GM18502 (cell line): ENCODE measurements at regions not wholly inside any gene's neighbourhood (a gene's known extent, or its start where the extent isn't known, plus 50 kb on each side); places are given as distances from the start of the nearest gene placed in this dataset.

Experiments
- ATAC-seq: cut with Tn5 transposase; IDR thresholded peaks from one replicate; pipeline ENCODE4 v1.9.1; 2021; ENCODE audit warnings: mild to moderate bottlenecking; ENCODE audit not compliant: unreplicated experiment, poor library complexity

DNA sequence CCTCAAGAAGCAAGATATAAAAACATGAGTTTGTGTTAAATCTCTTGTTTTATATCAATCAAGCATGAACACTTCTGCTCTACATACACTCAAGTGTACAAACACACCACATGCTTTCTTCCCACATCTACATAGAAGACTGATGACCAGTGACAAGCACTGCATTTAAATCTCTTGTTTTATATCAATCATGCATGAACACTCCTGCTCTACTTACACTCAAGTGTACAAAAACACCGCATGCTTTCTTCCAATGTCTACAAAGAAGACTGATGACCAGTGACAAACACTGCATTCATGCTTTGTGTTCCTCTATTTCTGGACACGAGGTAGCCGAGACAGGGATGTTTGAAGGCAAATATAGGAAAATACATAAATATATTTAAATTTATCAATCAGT is 642.0 kb upstream of the PFKP start:
- ATAC-seq, result no peak

DNA sequence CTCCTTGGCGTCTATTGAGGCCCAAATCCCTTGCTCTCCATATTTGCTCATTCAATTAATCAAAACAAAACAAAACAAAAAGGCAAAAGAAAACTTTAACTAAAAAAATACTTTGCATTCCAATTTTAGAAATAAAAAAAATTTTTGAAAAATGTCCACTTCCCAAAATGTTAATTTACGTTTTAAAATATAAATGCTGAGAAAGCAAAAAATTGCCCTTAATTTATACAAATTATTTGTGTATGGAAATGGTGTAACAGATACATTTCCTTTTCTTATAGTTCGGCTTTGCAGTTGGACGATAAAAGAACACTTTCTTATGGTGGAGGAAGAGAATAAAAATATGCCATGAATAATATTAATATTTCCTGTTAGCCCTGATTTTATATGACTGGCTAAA is 652.8 kb upstream of the PFKP start:
- ATAC-seq, result no peak

DNA sequence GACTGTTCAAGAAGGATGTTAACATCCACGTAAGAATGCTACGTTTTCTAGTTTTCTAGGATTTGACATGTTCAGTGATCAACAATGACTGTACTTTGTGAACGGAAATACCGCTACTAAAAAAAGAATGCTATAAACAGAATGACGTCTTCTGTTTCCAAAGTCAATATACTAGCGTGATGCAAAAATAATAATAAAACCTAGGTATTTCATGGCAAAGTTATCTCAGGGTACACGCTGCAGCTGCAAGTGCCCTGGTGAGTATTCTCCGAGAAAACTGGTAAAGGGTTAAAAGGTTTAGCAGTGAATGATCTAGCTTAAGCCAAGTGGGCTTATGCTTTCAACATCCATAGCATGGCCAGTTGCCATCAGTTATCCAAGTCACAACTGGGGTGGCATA is 653.3 kb upstream of the PFKP start:
- no peak for ATAC-seq

DNA sequence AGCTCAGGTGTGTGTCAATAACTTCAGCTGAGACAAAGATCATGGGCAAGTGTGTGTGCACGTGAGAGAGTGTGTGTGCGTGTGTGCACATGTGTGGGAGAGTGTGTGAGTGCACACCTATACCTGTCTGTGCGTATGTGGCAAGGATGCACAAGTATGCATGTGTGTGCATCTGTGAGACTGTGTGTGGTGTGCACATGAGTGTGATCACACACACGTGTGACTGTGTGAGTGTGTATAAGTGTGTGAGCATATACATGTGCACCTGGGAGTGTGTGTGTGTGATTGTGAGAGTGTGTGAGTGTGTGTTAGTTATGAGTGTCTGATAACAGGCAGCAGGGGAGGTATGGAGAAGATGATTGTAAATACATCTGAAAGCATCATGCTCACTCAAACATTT is 657.3 kb upstream of the PFKP start:
- no peak for ATAC-seq

DNA sequence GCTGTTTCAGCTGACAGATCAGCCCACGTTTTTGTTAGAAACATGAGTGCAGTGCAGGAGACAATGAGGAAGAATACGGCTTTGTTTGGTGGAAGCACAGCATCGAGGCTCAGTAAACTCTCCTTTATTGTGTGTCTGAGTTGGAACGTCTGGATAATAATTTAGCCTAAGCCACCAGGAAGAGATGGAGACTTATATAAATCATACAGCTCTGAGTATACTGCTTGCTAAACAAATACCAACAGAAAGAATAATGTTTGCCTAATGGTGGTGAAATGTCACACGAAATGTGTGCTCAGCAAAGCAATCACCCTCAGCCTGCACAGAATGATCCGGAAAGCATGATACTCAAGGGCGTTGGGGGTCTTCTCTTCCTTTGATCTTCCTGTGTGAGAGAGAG is 664.1 kb upstream of the ADARB2 start:
- no peak for ATAC-seq

DNA sequence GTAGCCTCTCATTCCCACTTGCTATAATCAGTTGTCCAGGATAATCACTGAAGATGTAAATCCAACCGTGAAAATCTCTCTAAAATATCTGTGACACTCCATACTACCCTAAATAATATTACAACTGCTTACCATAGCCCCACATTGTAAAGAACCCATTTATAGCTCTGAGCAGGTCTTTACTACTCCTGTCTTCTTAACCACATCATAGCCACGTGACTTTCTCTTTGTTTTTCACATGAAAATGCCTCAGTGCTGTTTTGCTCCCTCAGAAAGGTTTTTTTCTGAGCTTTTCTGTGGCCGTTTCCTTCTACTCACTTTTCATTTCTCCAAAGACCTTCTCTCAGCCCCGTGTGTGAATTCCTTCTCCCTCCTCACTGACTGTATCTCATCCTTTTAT is 662.2 kb upstream of the ADARB2 start:
- ATAC-seq, result no peak

DNA sequence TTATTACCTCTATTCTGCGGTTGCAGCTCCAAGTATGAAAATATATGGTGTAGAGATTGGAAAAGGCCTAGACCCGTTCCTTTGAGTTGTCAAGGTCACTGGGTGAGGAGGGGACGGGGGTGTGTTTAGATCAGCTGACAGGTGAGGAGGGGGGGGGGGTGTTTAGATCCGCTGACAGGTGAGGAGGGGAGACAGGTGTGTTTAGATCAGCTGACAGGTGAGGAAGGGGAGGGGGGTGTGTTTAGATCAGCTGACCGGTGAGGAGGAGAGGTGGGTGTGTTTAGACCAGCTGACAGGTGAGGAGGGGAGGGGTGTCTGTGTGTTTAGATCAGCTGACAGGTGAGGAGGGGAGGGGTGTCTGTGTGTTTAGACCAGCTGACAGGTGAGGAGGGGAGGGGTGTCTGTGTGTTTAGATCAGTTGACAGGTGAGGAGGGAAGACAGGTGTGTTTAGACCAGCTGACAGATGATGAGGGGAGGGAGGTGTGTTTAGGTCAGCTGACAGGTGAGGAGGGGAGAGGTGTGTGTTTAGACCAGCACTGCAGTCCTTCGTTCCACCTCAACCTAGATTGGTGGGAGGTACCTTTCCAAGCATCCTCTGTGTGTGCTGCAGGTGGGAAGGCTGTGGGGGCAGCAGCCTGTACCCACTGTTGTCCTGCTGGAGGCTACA is 655.0 kb upstream of the ADARB2 start:
- ATAC-seq, result no peak

DNA sequence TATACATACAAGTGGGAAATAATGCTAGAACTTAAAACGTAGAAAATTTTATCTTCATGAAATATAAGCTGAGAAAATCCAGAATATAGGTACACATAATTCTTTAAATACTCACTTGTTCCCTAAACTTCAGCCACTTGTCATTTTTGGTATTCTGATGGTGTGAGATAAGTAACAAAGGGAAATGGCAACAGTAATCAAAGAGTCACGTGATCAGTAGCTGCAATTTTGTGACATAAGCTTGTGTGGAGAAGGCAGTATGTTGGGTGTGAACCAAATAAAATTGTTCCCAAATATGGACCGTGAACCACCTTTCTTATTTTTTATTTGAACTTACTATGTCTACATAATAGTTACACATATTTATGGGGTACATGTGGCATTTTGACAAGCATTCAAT is 650.3 kb upstream of the ADARB2 start:
- ATAC-seq, result no peak

DNA sequence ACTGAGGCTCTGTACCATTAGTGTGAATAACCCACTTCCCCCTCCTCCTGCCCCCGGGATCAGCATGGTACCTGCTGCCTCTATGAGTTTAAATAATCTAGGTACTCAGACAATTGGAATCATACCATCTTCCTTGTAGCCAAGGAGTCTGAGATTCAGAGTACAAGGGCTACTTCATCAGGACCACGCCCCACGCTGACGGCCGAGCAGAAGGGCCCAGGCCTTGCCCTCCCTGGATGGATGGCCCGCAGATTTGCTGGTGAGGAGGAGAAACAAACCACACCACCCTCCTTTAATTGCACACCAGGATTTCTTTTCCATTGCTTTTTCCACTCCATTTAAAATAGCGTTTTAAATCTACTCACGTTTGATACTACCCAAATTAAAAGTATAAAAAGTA is 649.9 kb upstream of the ADARB2 start:
- no peak for ATAC-seq

DNA sequence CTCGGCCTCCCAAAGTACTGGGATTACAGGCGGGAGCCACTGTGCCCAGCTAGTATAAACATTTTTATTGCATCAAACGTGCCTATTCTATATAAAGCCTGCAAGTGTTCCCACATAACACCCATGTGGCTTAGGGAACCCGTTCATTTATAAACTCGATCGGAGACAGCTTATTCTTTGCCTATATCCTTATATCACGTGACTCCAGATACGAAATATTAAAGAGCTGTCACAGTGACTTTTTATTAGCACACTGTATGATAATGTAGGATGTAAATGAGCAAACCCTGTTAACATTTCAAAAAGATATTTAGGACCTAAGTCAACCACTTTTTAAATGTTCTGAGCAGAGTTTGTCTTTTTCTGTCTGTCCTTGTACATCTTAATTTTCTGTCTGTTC is 642.9 kb upstream of the ADARB2 start:
- no peak for ATAC-seq

DNA sequence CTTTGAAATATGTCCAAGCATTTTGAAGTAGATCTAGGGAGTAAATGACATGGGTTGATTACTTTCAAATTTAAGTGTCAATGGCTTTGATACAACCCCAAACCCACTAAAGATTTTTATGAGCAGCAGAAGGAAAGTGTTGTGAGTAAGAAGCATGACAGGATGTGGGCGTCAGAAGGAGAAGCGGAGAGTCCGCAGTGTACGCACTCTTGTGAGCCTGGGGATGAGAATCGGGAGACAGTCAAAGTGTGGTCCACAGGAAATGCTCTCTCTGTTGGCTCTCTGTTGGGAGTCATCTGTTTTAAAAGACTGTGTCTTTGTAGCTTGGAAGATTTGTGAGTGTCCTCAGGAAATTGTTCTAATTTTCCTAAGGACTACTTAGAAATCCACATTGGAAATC is 629.8 kb upstream of the ADARB2 start:
- no peak for ATAC-seq

DNA sequence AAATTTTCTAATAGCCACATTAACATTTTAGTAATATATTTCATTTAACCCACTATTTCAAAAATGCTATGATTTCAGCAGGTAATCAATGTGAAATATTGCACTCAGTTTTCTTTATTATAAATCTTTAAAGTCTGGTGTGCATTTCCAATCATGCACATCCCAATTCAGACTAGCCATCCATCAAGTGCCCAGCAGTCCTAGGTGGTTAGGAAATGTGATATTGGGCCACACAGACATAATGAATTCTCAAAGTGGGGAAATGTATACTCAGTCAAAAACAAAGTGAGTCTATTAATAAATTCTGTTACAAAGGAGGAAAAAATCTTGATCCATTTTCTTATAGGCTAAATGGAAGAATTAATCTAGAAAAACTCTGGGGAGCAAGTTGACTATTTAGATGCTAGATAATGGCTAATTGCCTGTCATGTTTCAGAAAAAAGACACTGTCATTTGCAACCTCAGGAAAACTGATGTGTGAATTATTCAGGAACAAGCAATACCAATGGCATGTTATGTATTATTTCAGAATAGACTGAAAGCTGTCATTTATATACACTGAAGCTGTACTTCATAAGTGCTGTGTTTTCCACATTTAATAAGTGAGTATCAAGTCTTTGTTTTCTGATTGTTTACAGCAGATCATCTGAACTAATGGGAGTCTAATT is 629.1 kb upstream of the ADARB2 start:
- ATAC-seq, result no peak

DNA sequence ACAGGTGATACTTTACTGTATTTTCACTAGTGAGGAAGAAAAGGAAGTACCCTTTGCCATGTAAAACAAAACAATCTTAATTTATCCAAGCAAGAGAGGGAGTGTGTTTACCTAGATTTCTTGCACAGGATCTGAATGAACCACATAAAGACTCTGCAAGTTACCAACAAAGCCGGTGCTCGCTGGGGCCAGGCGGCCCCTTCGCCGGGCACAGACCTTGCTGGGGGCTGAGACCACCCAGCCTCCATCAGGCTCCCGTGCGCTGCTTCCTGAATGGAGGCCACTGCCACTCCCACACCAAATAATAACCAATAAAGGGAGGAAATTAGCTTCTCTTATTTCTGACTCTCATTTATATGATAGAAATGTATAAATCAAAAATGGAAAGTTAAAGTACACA is 625.0 kb upstream of the ADARB2 start:
- no peak for ATAC-seq

DNA sequence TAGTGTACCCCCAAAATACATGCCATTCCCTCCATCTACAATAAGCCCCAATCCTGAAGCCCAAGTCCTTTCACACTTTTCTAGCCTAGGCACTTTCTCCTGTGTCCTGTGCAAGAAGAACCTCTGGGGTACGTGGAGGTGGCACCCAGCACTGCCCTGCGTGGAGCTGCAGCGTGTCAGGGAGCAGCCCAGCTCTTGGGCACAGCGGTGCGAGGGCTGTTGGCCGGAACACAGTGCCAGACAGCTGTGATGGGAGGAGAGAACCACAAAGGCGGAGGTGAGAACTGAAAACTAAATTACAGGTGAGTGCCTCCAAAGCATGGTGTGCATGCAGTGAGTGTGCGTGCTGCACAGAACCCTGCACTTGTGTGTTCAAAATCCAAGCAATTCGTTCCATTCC is 621.3 kb upstream of the ADARB2 start:
- ATAC-seq, result no peak

DNA sequence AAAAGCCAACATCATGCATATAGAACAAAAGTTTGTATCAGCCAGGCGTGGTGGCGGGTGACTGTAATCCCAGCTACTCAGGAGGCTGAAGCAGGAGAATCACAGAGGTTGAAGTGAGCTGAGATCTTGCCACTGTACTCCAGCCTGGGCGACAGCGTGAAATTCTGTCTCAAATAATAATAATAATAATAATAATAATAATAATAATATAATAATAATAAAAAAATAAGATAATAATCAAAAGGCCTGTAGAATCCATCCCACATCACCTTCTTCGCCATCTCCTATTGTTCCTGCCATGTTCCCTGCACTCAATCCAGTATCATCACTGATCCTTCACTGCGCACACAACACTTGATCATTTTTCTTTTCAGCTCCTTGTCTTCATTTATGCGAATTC is 619.3 kb upstream of the ADARB2 start:
- ATAC-seq, result no peak

DNA sequence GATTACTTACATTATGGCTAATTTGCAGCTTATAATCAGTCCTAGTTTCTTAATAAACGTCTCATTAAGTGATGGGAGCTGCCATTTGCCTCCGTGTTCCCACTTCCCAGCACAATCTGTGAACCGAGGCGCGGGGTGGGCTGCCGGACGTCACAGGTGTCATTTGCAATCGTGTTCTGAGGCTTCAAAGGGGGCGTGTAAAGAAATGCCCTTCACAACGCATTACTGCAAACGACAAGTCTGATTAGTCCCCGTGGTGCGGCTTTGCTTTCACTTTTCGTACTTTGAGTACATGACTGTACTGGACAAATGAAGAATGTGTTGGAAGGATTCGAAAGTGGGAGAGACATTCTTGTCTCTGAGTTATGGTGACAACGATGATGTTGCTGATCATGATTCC is 614.2 kb upstream of the ADARB2 start:
- no peak for ATAC-seq

DNA sequence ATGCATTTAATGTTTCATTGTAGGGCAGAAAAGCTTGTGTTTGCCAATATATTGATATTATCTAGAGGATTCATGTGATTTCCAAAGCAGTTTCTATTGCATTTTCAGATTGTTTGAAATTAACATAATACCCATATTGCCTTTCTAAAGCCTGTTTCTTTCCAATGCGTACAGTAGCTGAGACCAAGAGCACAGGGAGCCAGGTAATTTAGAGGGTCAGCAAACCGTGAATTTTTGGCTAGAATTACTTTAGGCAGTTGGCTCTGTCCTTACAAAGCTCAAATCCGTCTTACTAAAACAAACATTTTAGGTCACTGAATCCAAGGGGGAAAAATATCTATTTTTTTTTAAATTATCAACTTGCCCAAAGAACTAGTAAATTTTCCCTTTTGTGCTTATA is 604.9 kb upstream of the ADARB2 start:
- ATAC-seq, result no peak

DNA sequence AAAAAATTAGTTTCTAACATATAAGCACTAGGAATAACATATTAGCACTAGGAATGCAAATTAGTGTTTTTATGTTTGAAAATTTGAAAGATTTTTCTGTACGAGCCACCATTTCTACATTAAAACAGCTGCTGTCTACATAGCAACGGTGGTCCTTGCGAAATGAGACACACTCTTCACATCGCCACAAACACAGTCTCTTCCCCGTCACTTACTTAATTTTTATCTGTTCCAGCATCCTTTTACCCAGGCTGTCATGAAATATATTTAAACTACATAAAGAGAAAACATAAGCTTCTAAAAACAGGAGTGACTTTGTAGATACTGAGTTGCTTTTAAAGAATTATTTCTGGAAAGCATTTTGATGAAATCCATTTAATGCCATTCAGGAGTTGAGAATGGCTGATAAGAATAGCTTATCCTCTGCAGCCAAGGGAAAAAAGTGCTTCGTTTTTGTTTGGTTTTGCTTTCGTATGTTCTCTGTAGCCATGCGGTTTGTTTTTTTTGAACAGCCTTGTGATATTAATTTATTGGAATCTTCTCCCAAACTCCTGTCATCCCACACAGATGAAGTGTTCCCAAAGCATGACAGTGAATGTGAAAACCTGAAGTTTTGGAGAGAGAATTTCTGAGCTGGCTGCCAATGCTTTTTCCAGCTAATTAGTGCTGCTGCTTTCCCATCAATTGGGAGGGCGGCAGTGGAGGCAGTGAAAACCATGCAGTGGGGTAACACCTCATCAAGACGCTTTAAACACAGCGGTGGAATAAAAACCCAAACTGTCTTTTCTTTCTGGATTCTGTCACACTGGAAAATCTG is 603.7 kb upstream of the ADARB2 start:
- ATAC-seq, result no peak

DNA sequence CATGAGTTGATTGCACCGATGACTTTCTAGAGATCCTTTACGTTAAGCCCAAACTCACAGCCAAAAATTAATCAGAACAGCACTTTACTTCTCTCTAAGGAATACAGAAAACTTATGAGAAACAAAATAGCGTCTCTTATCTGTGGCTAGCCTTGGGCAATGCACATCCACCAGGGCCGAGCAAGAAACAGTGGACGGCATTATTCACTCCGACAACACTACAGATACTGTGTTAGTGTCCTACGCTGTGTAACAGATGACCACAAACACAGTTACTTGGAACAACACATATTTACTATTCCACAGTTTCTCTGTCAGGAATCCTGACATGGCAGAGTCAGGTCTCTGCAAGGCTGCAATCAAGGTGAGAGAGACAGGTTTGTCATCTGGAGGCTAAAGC is 598.3 kb upstream of the ADARB2 start:
- ATAC-seq, result no peak

DNA sequence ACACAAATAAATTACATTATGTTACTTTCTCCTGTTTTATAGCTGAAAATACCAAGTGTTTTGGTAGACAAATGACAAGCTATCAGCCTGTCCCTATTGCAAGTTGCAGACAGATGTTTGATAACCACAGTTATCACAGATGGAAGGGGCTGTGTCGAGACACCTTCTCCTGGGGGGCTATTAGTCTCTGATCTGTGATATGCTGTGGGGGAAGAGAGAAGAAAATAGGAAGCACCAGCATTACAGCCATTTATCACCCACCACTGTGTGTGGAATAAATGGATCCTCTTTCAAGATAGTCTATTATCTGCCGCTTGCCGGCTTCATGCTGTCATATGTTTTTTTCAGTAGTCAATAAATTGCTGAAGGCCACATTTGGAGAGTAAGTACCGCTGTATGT is 597.2 kb upstream of the ADARB2 start:
- ATAC-seq, result no peak

DNA sequence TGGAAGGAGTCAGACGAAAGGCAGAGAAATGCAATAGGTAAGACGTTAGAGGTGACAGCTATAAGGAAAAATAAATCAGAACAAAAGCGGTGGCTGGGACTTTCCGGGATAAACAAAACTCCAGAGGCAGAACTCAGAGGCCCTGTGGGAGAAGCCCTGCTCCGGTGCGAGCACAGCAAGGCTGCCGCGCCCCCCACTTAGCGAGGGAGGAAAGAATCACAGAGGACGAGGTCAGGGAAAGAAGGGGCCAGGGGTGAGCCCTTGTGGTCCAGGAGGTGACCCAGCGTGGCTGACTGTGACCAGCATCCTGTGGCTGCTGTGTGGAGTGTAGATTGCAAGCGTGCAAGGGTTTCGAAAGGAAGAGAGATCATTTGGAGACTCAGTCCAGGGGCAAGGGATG is 591.8 kb upstream of the ADARB2 start:
- no peak for ATAC-seq

DNA sequence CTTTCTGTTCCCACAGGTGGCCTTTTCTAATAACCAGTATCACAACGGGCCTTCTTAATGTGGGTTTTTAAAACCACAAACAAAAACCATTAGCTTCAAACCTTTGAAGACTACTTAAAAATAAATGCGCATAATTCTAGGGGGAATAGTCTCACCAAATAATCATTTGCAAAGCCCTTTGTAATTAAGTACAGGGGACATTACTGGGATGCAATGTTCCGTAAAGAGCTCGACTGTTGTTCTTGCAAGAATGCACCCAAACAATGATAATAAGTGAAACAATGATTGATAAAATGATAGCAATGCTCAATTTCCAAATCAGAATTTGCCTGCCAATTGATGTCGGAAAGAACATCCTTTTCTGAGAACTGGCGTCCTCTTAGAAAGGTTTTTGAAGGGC is 589.1 kb upstream of the ADARB2 start:
- ATAC-seq, result no peak
